ENCODE measurements at regions not wholly inside any gene's neighbourhood (a gene's known extent, or its start where the extent isn't known, plus 50 kb on each side); places are given as distances from the start of the nearest gene placed in this dataset.

DNA sequence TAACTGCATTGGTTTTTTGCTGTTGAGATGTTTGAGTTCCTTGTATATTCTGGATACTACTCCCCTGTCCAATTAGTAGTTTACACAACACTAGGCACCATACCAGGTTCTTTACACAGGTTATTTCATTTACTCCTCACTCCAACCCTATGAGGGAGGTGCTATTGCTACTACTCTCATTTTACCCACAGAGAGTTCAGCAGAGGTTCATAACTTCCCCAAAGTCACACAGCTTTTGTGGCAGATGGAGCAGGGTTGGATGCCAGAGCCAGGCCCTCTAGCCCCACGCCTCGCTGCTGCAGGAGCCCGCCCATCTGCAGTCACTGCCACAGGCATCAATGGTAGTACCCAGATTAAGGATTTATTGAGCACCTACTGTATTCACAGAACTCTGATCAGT, 61.7 kb upstream of the MAP3K4 start:
- Mint-ChIP-seq H3K27ac (no peak overlapping the region), H3K36me3 (ENCODE audit: low read depth) (no peaks in the 10 kb centered on the region), H3K4me3 (no peak overlapping the region), H3K4me1 (ENCODE audit: low read depth) (peaks cover 6% of the 10 kb centered on the region; the same call in 1 of the 2 replicates), H3K27me3 (ENCODE audit: insufficient read depth) (peaks cover 14% of the 10 kb centered on the region), H3K9me3 (no peaks in the 10 kb centered on the region)
- no peak for DNase-seq
- no peak for TF ChIP-seq CTCF (IDR thresholded peaks at IDR 0.05)

DNA sequence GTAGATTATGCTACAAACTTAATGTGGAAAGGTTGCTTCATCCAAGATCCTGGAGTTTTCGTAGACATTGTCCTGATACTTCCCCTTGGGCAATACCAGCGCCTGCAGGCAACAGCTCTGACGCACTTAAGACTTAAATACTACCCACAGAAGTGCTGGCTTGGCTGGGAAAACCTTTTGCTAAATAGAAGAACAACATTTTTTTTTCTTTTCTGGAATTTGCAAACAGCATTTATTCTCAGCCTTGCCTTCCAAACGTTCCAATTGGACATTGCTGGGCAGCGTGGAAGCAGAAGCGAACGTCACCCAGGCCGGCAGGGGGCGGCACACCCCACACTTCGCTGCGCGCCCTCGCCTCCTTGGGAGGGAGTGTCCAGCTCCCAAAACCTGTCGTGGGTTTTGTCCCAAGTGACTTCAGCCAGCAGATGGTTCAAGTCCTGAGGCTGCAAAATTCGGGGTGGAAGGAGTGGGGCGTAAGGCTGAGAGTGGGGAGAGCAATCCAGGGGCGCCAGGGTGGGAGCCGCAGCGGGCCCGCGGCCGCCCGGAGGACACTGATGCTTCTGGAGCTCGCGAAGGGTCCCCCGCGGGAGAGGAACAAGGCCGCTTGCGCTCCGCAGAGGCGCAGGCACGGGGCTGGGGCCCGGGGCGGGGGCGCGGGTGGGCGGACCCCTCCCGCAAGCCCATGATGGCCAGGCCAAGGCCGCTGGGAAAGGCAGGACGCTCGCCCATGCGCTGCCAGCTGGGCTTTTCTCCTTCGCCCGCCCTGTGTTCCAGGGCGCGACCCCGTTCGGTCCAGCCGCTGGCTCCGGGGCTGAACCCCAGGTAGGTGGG, 60.8 kb upstream of the MAP3K4 start:
- Mint-ChIP-seq H3K9me3 (no peaks in the 10 kb centered on the region), H3K4me1 (ENCODE audit: low read depth) (peaks cover 6% of the 10 kb centered on the region; the same call in 1 of the 2 replicates), H3K36me3 (ENCODE audit: low read depth) (no peaks in the 10 kb centered on the region), H3K27me3 (ENCODE audit: insufficient read depth) (peaks cover 13% of the 10 kb centered on the region), H3K4me3 (peak overlapping the region; percentile 83), H3K27ac (no peak overlapping the region)
- peak; percentile 66 for DNase-seq
- peak; percentile 97 for TF ChIP-seq CTCF (IDR thresholded peaks at IDR 0.05)

DNA sequence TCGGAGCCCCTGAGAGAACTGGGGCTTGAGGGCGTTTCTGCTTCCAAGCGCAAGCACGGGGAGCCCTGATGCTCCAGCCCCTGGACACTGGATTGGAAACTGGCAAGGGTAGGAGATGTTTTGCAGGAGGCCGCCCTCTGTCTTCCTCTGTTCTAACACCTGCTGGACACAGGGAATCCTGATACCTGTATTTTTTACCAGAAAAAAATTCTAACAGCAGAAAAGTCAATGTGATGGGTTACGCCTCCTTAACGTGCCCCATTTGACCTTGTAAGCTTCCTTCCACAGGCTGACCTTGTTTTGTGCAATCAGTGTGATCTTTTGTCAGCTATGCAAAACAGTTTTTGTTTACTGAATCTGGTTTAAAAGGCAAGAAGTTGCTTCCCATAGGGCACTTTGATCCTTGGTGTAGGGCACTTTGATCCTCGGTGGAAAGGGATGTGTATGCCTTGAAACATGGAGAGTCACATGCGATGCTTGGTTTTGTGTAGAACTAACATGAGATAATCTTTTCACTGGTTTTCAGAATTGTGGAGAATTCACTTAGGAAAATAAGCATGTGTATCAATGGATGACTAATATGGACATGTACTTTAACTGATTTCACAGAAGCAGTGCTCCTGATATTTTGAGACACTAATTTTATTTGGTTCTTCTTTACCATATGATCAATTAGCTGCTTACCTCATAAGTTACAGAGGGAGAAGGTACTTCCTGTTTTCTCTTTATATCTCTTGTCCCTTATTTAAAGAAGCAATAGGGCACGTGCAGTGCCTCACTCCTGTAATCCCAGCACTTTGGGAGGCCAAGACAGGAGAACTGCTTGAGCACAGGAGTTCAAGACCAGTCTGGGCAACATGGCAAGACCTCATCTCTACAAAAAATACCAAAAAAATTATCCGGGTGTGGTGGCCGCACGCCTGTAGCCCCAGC, 59.9 kb upstream of the MAP3K4 start:
- Mint-ChIP-seq H3K27me3 (ENCODE audit: insufficient read depth) (peaks cover 11% of the 10 kb centered on the region), H3K9me3 (no peaks in the 10 kb centered on the region), H3K27ac (no peak overlapping the region), H3K4me3 (no peak overlapping the region), H3K36me3 (ENCODE audit: low read depth) (no peaks in the 10 kb centered on the region), H3K4me1 (ENCODE audit: low read depth) (peaks cover 6% of the 10 kb centered on the region; the same call in 1 of the 2 replicates)
- no peak for DNase-seq
- no peak for TF ChIP-seq CTCF (IDR thresholded peaks at IDR 0.05)

DNA sequence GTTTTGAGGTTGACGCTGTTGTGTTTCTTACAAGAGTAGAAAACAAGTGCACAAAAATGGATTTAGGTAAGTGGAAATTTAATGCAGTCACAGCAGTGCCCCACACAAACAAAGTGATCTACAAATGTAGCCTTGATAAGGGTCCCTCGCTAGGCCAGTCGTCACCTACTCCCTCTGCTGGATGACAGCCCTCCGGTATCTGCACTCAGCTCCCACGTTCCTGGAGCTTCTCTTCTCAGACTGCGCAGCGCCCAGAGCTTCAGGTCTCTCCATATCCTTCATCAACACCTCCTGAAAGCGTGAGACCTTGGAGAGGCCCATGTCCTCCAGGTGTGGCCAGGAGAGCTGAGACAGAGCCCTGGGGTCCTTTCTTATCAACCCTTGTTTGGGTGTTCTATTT, 58.3 kb upstream of the MAP3K4 start:
- DNase-seq = no peak
- H3K27me3 Mint-ChIP-seq (ENCODE audit: insufficient read depth) = peaks cover 16% of the 10 kb centered on the region
- no peaks in the 10 kb centered on the region for H3K36me3 Mint-ChIP-seq (ENCODE audit: low read depth)
- TF ChIP-seq CTCF (IDR thresholded peaks at IDR 0.05) = peak; percentile 12; the same call in 1 of the 2 replicates
- no peak overlapping the region for H3K4me3 Mint-ChIP-seq
- H3K4me1 Mint-ChIP-seq (ENCODE audit: low read depth) = peaks cover 6% of the 10 kb centered on the region; the same call in 1 of the 2 replicates
- no peak overlapping the region for H3K27ac Mint-ChIP-seq
- no peaks in the 10 kb centered on the region for H3K9me3 Mint-ChIP-seq

DNA sequence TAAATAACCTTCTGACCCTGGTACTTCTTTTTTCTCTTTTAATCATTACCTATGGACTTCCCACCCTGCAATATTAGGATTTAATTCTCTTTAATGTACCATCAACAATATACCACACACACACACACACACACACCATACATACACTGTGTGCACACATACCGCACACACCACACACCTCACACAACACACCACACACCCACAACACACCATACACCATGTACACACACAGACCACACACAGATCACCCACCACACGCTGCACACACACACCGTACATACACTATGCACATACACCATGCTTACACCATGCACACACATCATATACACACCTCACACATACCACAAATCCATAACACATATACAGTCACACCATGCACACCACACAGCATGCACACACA, 57.4 kb upstream of the MAP3K4 start:
- Mint-ChIP-seq H3K4me3 (no peak overlapping the region), H3K27ac (no peak overlapping the region), H3K9me3 (no peaks in the 10 kb centered on the region), H3K27me3 (ENCODE audit: insufficient read depth) (peaks cover 14% of the 10 kb centered on the region), H3K4me1 (ENCODE audit: low read depth) (peaks cover 6% of the 10 kb centered on the region; the same call in 1 of the 2 replicates), H3K36me3 (ENCODE audit: low read depth) (no peaks in the 10 kb centered on the region)
- TF ChIP-seq CTCF (IDR thresholded peaks at IDR 0.05) = no peak
- no peak for DNase-seq

Measured in HFFc6 (cell line).